Amniotic epithelial cell (primary cell): ENCODE measurements at regions not wholly inside any gene's neighbourhood (a gene's known extent, or its start where the extent isn't known, plus 50 kb on each side); places are given as distances from the start of the nearest gene placed in this dataset.

Source experiments
- DNase-seq: peaks from one replicate; pipeline ENCODE4 v3.0.0-alpha.2; 2010; ENCODE audit warnings: low read depth

DNA sequence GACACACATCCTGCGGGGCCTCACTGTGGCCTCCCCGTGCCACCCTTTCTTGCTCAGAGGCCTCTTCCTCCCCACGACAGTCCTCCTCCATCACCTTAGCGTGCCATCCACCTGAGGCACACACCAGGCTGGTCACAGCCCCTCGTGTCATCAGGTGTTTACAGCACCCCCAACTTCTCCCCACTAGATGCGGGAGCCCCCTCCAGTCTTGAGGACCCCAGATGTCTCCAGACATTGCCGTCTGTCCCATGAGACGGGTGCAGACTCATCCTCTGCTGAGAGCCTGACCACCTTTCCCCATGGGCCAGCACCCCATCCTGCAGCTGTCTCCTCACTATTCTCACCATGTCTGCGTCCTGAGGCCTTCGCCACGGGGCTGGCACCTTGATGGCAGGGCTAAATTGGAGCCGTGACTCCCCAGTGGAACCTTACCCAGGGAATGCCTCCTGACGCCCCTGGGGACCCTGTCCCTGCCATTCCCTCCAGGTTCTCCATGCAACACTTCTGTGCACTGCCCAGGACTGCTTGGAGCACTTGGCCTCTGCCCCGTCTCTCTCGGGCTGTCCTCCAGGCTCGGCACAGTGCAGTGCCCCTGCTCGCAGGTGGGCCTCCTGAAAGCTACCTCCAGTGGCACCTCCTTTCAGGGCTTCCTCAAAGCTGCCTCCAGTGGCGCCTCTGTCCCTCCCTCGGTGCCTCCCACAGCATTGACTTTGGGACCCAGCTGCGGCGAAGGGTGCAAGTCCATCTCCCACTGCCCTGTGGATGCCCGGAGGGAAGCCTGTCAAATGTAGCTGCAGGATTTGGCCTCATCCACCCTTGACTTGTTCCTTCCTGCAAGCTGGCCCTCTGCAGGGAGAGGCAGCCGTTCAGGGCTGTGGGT is 1386.8 kb downstream of the BRD1 start:
- DNase-seq: no peak

DNA sequence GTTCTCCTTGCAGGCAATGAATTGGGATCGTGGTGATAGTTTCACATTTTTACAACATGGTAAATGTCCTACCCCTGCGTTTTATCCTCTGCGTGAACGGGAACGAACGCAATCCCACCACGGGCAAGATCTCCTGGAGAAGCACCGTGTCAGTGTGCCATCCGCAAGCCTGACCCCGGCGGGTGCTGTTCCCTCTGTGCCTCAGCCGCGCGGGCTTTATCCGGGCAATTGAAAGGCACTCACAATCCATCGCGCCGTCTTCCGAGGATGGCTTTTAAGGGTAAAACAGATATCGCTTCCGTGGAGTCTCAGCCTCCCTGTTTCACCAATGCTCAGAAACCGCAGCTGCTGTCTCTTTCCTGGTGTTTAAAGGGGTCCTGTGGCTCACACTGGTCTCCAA is 1387.5 kb downstream of the BRD1 start:
- DNase-seq: no peak

DNA sequence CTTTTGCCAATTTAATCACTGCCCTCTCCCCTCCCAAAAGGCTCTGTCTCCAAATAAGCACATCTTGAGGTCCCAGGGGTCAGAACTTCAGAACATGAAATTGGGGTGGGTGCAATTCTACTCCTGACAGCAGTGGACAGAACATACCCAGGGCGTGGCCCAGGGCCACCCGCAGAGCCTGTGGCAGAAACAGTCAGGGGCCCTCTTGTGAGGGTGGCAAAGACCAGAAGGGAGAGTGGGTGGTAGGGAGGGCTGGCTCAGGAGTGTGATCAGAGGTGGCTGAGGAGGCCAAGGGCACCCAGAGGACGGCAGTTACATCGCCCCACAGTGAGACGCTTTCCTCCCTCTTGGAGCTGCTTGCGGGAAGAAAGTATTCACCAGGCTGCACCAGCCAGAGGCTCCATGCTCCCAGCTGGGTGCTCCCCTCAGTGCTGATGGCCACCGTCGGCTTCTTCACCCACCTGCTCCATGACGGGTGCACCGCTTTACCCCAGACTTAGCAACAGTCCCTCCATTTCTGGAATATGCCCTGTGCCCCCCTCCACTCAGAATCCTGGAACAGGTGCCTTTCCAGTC is 1388.0 kb downstream of the BRD1 start:
- DNase-seq: no peak

DNA sequence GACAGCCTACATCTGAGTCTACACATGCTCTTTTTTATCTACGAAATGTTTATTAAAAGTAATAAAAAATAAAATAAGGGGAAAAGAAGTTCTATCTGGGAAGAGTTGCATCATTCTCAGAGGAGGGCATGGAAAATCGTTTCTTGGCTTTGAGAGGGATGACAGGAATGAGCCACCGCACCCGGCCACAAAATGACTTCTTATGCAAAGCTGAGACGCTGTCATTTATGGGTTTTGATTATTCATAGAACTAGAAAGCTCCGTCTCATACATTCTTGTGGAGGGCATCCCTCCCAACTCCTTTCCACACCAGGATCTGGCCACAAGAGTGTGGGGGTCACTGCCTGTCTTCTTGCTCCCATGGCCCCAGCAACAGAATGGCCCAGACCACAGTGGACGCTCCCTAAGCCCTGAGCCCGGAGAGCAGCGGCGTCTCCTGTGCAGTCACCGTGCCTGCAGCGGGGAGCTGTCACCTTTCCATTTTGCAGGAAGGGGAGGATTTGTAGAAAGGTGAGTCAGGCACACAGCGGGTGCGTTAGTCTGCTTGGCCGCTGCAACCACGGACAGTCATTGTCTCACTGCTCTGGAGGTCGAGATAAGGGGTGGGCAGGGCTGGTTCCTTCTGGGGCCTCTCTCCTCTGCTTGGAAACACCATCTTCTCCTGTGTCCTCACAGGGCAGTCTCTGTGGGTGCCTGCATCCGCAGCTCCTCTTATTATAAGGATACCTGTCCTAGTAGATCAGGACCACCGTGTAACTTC is 1388.7 kb downstream of the BRD1 start:
- DNase-seq: no peak

DNA sequence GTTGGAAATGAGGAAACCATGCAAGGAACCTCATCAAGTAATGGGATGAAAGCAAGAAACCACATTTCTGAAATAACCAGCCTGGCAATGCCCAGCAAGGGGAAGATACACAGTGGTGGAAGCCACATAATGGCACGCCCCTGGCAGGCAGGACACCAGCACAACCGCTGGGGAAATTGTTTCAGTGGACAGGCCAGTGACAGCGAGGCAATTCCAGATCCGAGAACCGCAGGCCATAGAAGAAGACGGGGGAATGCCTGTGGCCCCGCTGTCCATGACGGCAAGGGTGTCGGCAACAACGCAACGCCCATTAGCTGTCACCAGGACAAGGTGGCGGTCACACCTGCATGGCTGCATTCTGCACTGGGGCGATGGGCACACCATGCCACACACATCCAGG is 1389.6 kb downstream of the BRD1 start:
- DNase-seq: no peak

DNA sequence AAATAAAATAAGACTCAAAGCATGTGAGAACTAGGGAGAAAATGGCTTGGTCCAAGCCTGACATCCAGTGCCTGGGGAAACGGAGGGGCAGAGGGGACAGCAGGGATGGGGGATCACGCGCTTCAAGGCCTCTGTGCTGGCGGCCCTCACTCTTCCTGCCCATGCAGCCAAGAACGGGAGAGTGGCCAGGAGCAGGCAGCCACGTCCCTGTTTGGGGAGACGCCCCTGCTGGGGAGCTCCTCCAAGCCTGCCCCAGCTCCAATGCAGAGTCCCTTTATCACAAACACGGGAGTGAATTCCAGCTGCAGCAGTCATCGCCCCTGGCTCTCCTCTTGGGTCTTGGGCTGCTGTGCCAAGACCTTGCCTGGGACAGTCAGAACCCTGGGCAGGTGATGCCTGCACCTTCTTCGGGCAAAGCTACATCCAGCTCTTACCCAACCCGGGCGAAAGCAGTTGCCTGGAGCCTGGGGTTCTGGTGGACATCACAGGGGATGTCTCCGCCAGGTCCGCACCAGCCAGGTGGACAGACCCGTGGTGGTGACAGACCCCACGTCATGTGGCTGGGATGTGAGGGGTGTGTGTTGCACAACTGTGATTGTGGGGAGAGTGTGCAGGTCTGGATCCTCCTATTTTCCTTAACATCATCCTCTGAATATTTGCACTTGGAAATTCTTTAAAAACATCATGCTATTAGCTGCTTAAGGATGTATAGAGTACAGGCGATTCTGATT is 1391.3 kb downstream of the BRD1 start:
- DNase-seq: no peak

DNA sequence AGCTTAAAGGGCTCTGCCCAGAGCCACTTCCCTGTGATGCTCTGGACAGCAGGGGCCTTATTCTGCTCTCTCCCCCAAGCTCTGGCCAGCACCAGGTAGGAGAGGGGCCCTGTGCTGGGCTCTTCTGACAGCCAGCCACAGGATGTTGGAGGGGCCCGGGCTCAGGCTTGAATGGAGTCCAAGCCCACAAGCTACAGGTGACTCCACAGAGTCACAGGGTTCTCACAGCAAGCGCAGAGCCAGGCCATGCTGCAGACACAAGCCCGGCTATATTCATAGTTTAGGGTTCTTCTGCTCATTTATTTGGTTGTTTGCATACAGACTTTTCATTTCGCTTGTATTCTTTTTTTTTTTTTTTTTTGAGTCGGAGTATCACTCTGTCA is 1392.8 kb downstream of the BRD1 start:
- no peak for DNase-seq

DNA sequence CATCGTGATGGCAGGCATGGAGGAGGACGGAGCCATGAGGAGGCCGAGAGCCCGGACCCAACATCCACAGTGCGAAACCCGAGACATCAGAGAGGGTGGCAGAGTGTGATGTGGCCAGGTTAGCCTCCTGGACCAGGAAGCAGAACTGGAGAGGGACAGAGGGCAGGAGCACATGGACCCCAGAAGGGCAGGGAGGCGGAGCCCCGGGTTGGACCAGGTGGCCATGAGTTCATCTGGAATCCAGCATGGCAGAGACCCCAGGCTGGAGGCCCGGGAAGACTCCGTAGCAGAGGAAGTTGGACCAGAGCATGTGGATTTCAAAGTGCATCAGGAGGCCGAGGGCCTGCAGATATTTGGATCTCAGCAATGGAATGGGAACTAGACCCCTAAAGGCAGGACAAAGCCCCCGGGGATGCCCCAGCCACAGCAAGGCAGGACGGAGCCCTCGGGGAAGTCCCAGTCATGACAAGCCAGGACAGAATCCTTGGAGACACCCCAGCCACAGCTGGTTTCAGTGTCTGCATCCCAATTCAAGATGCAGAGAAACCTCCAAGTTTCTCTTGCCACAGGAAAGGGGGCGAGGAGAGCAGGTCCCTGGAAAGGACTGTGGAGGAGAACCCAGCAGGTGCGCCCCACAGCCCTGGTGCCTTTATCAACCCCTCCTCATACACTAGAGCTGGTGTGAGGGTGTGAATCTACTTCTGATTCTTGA is 1393.4 kb downstream of the BRD1 start:
- no peak for DNase-seq

DNA sequence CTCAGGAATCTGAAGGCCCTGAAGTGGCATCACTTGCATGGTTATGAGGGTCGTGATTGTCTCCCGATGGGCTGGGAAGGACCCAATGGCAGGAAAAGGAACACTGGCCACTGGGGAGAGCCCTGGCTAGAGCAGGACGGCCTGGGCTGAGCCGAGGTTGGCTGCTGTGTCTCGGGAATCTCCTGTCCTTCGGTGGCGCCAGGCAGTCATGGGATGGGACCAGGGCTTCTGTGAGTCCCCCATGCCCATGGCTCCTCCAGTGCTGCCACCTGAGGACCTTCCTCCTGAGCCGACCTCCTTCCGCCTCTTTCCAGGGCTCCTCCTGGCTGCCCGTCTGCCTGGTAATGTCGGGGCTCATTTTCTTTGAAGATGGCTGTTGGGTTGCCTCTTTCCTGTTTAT is 1394.0 kb downstream of the BRD1 start:
- DNase-seq: no peak

DNA sequence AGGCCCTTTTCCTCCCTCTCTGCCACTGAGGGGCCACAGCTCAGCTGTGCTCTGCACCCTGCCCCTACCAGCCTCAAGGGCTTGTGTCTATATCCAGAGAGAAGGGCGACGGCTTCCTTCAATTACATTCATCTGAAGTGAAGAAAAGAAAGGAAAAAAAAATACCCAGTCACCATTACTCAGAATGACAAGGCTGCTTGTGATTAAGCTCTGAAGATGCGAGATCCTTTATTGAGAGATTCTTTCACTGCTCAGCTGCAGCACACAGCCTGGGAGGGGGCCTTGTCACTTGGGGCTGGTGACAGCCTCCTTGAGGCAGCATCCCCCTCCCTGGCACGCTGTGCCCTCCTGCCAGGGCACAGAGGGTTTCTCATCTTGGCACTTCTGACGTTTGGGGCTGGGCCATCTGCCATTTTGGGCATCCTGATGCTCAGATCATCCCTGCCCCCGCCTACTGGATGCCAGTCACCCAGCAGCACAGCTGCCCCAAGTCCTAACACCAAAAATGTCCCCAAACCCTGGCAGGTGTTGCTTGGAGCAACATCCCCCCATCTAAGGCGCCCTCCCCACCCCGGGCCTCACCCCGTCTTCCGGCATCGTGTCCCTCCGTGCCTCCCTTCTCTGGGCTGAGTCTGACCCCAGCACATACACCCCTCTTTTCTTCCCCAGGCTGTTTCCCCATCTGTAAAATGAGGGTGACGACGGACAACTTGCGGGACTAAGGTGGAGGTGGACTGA is 1394.7 kb downstream of the BRD1 start:
- DNase-seq: no peak

DNA sequence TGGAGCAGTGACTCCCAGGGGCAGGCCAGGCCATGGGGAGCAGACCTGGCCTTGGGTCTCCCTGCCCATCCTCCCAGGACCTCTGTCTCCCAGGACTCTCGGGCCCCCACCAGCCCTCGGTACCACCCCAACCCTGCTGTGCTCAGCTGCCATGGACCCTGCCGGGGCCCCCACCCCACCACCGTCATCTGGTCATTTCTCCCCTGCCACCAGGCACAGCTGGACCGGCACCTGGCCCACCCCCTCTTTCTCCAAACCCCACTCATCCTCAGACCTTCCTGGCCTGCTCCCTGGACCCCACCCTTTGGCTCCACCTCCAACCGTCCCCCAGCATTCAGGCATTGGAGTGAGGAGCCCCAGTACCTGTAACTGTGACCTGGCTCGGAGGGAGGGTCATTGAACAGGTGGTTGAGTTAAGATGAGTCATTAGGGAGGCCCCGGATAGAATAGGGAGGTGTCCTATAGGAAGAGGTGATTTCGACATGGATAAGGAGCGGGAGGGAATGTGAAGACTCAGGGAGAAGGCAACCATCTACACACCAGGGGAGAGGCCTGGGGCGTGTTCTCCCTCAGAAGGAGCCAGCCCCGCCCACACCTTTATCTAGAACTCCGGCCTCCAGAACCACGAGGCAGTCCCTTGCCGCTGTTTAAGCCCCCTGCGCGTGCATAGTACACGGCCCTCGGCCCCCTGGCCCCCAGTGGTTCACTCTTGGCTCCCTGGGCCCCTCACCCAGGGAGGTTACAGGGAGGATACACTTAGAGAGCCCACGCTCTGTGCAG is 1395.9 kb downstream of the BRD1 start:
- no peak for DNase-seq

DNA sequence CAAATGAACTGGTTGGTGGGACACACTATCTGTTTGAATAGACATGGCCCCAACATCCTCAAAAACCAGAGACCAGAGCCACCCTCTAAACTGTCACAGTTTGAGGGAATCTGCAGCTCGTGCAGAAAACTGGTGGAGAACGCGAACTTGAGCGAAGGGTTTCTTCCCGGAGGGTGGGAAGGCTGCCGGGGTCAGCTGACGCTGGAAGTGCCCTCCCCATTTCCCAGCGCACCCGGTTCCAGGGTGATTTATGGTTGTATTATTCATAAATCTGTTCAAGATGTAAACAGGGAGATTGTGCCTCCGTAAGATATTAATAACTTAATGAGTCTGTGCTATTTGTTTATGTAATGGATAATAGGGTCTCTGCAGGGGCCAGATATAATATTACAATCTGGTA is 1396.7 kb downstream of the BRD1 start:
- DNase-seq: no peak

DNA sequence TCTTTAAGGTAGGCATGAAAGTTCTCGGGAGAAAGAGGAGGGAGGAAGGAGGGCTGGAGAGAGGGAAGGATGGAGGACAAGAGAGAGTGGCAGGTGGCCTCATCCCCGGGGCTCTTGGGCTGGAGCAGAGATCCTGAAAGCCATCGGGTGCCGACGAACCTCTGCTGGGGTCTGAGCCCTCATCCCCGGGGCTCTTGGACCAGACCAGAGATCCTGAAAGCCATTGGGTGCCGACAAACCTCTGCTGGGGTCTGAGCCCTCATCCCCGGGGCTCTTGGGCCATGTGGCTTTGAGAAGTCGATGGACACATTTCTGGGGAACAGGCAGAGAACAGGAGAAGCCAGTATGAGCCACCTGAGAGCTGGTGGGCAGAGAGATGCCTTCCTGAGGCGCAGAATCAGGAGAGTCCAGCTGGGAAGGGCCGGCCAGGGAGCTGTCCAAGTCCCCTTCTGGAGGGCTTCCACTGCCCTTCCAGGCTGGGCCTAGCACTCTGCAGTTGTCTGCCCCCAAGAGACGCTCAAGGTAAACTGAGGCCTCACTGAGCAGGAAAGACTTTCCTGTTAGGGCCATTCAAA is 1398.1 kb downstream of the BRD1 start:
- no peak for DNase-seq

DNA sequence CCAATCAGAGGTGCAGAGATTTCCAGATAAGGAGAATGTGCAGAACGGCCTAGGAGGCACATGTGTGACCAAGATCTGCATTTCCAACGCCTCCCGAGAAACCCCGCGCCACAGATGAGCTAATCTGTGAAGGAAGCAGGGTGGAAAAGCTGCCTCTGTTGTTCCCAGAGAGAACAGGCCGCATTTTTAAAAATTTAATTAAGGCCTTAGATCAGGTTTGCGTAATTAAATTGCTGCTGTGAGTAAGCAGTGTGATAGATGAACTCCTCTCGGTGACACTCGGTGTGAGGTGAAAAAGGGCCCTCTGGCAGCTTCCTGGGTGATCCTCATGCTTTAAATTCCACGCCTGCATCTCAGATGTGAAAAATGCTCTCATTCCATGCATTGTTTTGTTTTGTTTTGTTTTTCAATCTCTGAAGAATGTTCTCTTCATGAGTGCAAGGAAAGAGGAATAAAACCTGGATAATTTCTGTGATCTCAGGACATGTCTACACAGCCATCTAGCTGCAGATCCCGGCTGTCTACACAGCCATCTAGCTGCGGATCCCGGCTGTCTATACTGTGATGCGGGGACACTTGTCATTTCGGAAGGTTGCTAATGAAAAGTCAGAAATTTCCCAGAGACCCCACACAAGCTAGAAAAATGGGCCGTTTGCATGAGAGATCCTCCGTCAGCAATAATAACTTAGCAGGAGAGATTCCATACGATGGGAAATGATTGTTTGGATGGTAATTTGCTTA is 1398.9 kb downstream of the BRD1 start:
- DNase-seq: no peak

DNA sequence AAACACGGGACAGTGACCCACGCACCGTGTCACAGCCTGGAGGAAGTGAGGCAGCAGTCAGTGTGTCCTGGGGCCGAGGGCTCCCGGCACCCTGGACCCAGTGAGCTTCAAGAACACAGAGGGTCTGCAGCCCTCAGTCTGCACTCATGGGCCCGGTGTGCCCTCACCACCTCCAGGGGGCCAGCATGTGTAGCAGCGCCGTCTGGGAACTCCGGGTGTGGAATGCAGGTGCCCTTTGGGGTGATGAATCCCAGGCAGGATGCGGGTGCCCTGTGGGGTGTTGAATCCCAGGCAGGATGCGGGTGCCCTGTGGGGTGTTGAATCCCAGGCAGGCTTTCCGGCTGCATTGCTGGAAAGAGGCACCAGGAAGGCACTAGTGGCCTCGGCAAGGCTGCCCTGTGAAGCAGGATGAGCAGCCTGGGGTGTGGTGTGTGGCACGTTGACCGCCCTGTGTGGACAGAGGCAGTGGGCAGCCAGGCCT is 1399.9 kb downstream of the BRD1 start:
- no peak for DNase-seq

DNA sequence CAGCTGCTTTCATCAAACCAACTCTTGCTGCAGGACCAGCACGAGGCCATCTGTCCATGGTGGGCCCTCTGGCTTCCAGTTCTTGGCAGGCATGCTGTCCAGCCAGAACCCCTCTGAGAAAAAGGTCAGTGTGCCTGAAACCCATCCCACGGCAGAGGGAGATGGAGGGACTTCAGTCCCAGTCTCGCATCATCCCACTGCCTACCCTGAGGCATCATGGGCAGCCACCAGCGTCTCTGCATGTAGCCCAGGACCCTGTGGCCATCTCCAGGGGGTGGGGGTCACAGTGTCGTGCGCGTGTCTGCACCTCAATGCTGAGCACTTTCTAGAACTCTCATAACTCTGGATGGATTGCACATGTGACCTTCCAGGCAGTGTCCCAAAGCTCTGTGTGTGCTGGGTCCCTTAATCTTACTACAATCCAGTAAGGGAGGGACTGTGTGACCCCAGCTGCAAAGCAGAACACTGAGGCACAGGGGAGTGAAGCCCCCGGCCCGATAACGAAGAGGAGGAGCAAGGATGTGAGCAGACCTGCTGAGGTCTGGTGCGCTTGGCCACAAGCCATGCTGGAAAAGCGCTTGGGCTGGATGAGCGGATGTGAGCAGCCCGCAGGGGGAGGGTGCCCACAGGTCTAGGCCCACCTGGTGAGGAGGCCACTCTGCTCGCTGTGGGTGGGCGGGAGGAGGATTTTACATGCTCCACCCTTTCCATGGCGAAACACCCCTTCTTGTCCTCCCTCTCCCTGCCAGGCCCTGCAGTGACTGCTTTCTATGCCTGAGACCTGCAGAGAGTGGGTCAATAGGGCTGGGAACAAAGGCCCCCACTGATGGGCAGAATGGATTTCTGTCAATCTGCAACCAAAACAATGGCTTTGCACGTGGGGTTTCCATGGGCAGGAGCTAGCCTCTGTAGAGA is 1401.0 kb downstream of the BRD1 start:
- DNase-seq: no peak

DNA sequence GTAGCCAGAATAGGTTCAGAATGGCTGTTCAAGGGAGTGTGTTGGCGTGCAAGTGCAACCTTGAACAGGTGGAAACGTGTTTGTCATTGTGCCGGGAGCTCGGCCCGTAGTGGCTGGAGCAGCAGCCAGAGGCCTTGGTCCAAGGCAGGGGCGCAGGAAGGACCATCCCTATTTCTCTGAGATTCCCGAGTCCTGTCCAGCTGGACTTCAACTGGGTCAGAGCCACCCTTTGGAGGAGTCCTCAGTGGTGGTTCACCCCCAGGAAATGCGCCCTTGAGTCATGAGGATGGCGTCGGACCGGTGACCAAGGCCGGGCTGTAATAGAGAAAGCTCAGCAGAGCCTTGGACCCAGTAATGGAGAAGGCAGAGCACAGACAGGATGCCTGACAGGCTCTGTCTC is 1402.0 kb downstream of the BRD1 start:
- DNase-seq: no peak

DNA sequence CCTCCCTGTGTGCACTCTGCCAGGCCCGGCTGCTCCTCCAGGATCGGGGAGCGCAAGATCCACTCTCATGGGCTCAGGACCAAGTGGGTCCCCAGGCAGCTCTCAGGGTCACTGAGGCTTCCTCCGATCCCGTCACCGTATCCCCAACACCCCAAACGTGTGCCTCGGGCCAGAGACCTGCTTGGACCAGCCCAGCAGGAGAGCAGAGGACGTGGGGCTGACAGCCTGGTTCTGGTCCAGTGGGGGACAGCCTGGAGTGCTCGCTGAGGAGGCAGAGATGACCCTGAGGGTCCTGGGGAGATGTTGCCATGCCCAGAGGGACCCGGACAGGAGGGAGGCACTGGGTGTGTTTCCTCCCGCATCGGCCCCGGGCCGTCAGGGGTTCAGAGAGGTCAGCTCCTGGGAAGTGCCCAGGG is 1402.6 kb downstream of the BRD1 start:
- no peak for DNase-seq
